GM13977 (cell line): ENCODE measurements at regions not wholly inside any gene's neighbourhood (a gene's known extent, or its start where the extent isn't known, plus 50 kb on each side); places are given as distances from the start of the nearest gene placed in this dataset.
A peak's percentile ranks its signal among the peaks of the same experiment; 100 is the strongest.

Experiments
- DNase-seq: peaks from one replicate; pipeline ENCODE4 v3.0.0; 2012; ENCODE audit warnings: low spot score
- CTCF ChIP-seq: IDR thresholded peaks from 2 replicates; pipeline ENCODE4 v1.5.1; 2012; ENCODE audit warnings: mild to moderate bottlenecking, control low read depth; ENCODE audit not compliant: insufficient read depth; ENCODE audit errors: extremely low read depth, missing control alignments
- in situ Hi-C: fragments of 300-500 bp; cut with MboI; formaldehyde crosslinking; loops from one replicate; pipeline ENCODE4 v1.12.0; 2022; ENCODE audit warnings: low sequenced_read_pairs, low pct_unique_long_range_greater_than_20kb, mixed read lengths, inconsistent platforms; ENCODE audit not compliant: unreplicated experiment

GRCh38 chr10:118844731-118845521 lies 90.2 kb upstream of the CACUL1 start:
- in situ Hi-C loops: no loop called here
- no peak for DNase-seq
- TF ChIP-seq CTCF: no peak

GRCh38 chr10:118845776-118846175 lies 91.0 kb upstream of the CACUL1 start:
- no peak for TF ChIP-seq CTCF
- DNase-seq: no peak
- in situ Hi-C loops: no loop called here

GRCh38 chr10:118850418-118851061 lies 95.8 kb upstream of the CACUL1 start:
- in situ Hi-C loops: no loop called here
- DNase-seq: peak; percentile 63
- TF ChIP-seq CTCF: peak; percentile 66

GRCh38 chr10:118851062-118852035 lies 96.6 kb upstream of the CACUL1 start:
- DNase-seq: no peak
- in situ Hi-C loops: no loop called here
- TF ChIP-seq CTCF: no peak

GRCh38 chr10:118853916-118854315 lies 99.1 kb upstream of the CACUL1 start:
- in situ Hi-C loops: no loop called here
- no peak for DNase-seq
- TF ChIP-seq CTCF: no peak

GRCh38 chr10:118856106-118856505 lies 101.3 kb upstream of the CACUL1 start:
- DNase-seq: no peak
- in situ Hi-C loops: no loop called here

More at GRCh38 chr10:118856106-118856505, 101.3 kb upstream of the CACUL1 start:
- no peak for TF ChIP-seq CTCF
